Panc1 (cell line): ENCODE measurements at regions not wholly inside any gene's neighbourhood (a gene's known extent, or its start where the extent isn't known, plus 50 kb on each side); places are given as distances from the start of the nearest gene placed in this dataset.

Source experiments
- ATAC-seq: fragments of 200-7000 bp; cut with Tn5 transposase; 2 replicates; pipeline ENCODE4 v1.9.1; 2020; ENCODE audit warnings: mild to moderate bottlenecking, moderate library complexity
- BruUV-seq: library from RNA; stranded (reverse); fragments of 400-500 nt; replicated peaks from 2 replicates; lab custom pipeline; 2021; lab: Mats Ljungman, UMichigan
- CTCF ChIA-PET: fragments of 300-600 bp; sonication (Branson Sonifier 250); formaldehyde crosslinking; loops from one replicate; lab custom pipeline; 2022; ENCODE audit warnings: antibody characterized with exemption; lab: Charles Lee
- POLR2A ChIA-PET: fragments of 300-600 bp; sonication (Branson Sonifier 250); formaldehyde crosslinking; loops from one replicate; lab custom pipeline; 2022; ENCODE audit warnings: antibody characterized with exemption; lab: Charles Lee
- DNase-seq: peaks from one replicate; pipeline ENCODE4 v3.0.0-alpha.2; 2010; ENCODE audit warnings: low read depth, low spot score
- H3K27ac ChIP-seq: 2 replicates; pipeline ENCODE4 v1.5.1; 2011; ENCODE audit warnings: mild to moderate bottlenecking, low read length, inconsistent platforms
- H3K27me3 ChIP-seq: fragments of 200-500 bp; sonication (Bioruptor generic); 2 replicates; pipeline ENCODE4 v1.6.0; 2014; ENCODE audit warnings: low read length, inconsistent platforms; ENCODE audit not compliant: control insufficient read depth, insufficient read depth
- H3K36me3 ChIP-seq: fragments of 200-500 bp; sonication (Bioruptor generic); 2 replicates; pipeline ENCODE4 v1.5.1; 2014; ENCODE audit warnings: inconsistent platforms, mild to moderate bottlenecking, low read length, moderate library complexity; ENCODE audit not compliant: control insufficient read depth, insufficient read depth
- H3K4me1 ChIP-seq: 2 replicates; pipeline ENCODE4 v1.5.1; 2011; ENCODE audit warnings: inconsistent platforms, mild to moderate bottlenecking, low read length, moderate library complexity; ENCODE audit not compliant: control insufficient read depth, insufficient read depth
- H3K4me3 ChIP-seq, 2 experiments: 2 replicates each; pipeline ENCODE4 v1.5.1; 2011 to 2012; ENCODE audit warnings: low read depth in 2 of 2, low read length in 2 of 2, mild to moderate bottlenecking in 2 of 2, inconsistent platforms in 1 of 2, moderate library complexity in 1 of 2
- H3K9me3 ChIP-seq: fragments of 200-500 bp; sonication (Bioruptor generic); 2 replicates; pipeline ENCODE4 v1.5.1; 2014; ENCODE audit warnings: low read depth, mild to moderate bottlenecking, inconsistent platforms, low read length, moderate library complexity; ENCODE audit not compliant: control insufficient read depth, insufficient read depth
- POLR2AphosphoS5 ChIP-seq: IDR thresholded peaks from 2 replicates; pipeline ENCODE4 v1.6.1; 2012; ENCODE audit warnings: mild to moderate bottlenecking, low read depth, low read length, moderate library complexity
- SIN3A ChIP-seq: IDR thresholded peaks from 2 replicates; pipeline ENCODE4 v1.6.1; 2012; ENCODE audit warnings: low read depth, mild to moderate bottlenecking, low read length, moderate library complexity, borderline replicate concordance; ENCODE audit not compliant: insufficient read depth
- TCF7L2 ChIP-seq: IDR thresholded peaks from 2 replicates; pipeline ENCODE4 v1.6.1; 2011; ENCODE audit warnings: mild to moderate bottlenecking, low read depth, low read length, inconsistent platforms
- in situ Hi-C: cut with HindIII; loops from 2 replicates; pipeline ENCODE4 v1.10.0; 2016; ENCODE audit warnings: low sequenced_read_pairs, low pct_unique_long_range_greater_than_20kb
- intact Hi-C: fragments of 100-400 bp; cut with micrococcal nuclease; formaldehyde crosslinking; loops from one replicate; pipeline ENCODE4 v1.10.0; 2022; ENCODE audit not compliant: unreplicated experiment
- TF ChIP-seq, protein P1 (sequence below), 2 experiments: IDR thresholded peaks; 2 replicates each; pipeline ENCODE4 v1.6.1; 2011 to 2012; ENCODE audit warnings: low read depth in 2 of 2, control low read depth in 1 of 2, low read length in 1 of 2, mild to moderate bottlenecking in 1 of 2, moderate library complexity in 1 of 2; ENCODE audit not compliant: insufficient read depth in 1 of 2
- TF ChIP-seq, protein P2 (sequence below): fragments of 450-650 bp; IDR thresholded peaks from 2 replicates; pipeline ENCODE4 v1.5.1; 2017; ENCODE audit warnings: mild to moderate bottlenecking

DNA sequence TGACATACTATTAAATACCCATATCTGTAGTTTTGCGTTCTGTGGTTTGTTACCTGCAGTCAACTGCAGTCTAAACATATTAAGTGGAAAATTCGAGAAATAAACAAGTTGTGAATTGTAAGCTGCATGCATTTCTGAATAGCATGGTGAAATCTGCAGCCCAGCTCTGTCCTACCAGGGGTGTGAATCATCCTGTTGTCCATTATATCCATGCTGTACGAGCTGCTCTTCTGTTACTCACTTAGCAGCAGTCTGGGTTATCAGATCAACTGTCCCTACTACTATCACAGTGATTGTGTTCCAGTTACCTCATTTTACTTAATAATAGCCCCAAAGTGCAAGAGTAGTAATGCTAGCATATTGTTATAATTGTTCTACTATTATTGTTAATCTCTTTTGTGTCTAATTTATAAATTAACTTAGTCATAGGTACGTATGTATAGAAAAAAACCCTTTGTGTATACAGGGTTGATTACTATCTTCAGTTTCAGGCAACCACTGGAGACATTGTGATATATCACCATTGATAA, 173.7 kb upstream of the FAT4 start:
- Histone ChIP-seq H3K36me3 (no peaks in the 10 kb centered on the region), H3K4me1 (no peaks in the 10 kb centered on the region), H3K27me3 (no peaks in the 10 kb centered on the region), H3K9me3 (no peaks in the 10 kb centered on the region), H3K27ac (no peak overlapping the region), H3K4me3 (no peak overlapping the region)
- TF ChIP-seq TCF7L2 (no peak), SIN3A (no peak), POLR2AphosphoS5 (no peak)
- TF ChIP-seq, protein P1, sequence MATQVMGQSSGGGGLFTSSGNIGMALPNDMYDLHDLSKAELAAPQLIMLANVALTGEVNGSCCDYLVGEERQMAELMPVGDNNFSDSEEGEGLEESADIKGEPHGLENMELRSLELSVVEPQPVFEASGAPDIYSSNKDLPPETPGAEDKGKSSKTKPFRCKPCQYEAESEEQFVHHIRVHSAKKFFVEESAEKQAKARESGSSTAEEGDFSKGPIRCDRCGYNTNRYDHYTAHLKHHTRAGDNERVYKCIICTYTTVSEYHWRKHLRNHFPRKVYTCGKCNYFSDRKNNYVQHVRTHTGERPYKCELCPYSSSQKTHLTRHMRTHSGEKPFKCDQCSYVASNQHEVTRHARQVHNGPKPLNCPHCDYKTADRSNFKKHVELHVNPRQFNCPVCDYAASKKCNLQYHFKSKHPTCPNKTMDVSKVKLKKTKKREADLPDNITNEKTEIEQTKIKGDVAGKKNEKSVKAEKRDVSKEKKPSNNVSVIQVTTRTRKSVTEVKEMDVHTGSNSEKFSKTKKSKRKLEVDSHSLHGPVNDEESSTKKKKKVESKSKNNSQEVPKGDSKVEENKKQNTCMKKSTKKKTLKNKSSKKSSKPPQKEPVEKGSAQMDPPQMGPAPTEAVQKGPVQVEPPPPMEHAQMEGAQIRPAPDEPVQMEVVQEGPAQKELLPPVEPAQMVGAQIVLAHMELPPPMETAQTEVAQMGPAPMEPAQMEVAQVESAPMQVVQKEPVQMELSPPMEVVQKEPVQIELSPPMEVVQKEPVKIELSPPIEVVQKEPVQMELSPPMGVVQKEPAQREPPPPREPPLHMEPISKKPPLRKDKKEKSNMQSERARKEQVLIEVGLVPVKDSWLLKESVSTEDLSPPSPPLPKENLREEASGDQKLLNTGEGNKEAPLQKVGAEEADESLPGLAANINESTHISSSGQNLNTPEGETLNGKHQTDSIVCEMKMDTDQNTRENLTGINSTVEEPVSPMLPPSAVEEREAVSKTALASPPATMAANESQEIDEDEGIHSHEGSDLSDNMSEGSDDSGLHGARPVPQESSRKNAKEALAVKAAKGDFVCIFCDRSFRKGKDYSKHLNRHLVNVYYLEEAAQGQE (IDR thresholded peaks at IDR 0.05; ENCODE audit: insufficient read depth in 1 of 2, low read depth in 2 of 2, low read length in 1 of 2), result no peak
- TF ChIP-seq, protein P2, sequence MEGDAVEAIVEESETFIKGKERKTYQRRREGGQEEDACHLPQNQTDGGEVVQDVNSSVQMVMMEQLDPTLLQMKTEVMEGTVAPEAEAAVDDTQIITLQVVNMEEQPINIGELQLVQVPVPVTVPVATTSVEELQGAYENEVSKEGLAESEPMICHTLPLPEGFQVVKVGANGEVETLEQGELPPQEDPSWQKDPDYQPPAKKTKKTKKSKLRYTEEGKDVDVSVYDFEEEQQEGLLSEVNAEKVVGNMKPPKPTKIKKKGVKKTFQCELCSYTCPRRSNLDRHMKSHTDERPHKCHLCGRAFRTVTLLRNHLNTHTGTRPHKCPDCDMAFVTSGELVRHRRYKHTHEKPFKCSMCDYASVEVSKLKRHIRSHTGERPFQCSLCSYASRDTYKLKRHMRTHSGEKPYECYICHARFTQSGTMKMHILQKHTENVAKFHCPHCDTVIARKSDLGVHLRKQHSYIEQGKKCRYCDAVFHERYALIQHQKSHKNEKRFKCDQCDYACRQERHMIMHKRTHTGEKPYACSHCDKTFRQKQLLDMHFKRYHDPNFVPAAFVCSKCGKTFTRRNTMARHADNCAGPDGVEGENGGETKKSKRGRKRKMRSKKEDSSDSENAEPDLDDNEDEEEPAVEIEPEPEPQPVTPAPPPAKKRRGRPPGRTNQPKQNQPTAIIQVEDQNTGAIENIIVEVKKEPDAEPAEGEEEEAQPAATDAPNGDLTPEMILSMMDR, result no peak
- intact Hi-C loops (no loop called here), in situ Hi-C loops (no loop called here)
- DNase-seq (no peak), ATAC-seq (no peak)
- BruUV-seq, result no TSS peak
- ChIA-PET POLR2A (no interaction called here), CTCF (no interaction called here)

DNA sequence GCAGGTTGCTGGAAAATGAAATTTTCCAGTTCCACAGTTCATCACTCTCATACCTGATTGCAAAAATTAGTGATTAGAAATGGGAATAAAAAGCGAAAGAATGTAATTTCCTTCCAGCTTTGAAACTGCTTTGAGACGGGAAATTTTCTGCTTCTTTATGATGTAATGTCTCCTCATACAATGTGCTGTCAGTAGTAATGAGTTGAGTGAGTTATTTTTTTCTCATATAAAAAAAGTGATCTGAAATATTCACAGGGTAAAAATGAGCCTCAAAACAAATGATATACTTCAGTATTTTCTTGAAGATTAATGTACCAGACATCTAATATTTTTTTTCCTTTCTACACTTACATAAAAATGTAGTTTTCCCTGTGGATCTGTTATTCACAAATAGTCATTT, 179.1 kb upstream of the FAT4 start:
- no peak for DNase-seq
- intact Hi-C loops, result no loop called here
- Histone ChIP-seq H3K9me3 (no peaks in the 10 kb centered on the region), H3K27ac (no peak overlapping the region), H3K27me3 (no peaks in the 10 kb centered on the region), H3K36me3 (no peaks in the 10 kb centered on the region), H3K4me1 (no peaks in the 10 kb centered on the region), H3K4me3 (no peak overlapping the region)
- BruUV-seq, result no TSS peak
- in situ Hi-C loops, result no loop called here
- POLR2A ChIA-PET, result no interaction called here
- TF ChIP-seq, protein P2, result no peak
- TF ChIP-seq, protein P1 (IDR thresholded peaks at IDR 0.05; ENCODE audit: insufficient read depth in 1 of 2, low read depth in 2 of 2, low read length in 1 of 2), result no peak
- TF ChIP-seq SIN3A (no peak), POLR2AphosphoS5 (no peak), TCF7L2 (no peak)
- CTCF ChIA-PET, result no interaction called here
- ATAC-seq, result no peak
